ENCODE measurements at regions not wholly inside any gene's neighbourhood (a gene's known extent, or its start where the extent isn't known, plus 50 kb on each side); places are given as distances from the start of the nearest gene placed in this dataset.

- no peak overlapping the region for H3K27ac ChIP-seq (ENCODE audit: low read depth, low read length, poor library complexity, severe bottlenecking)
- peaks cover 28% of the 10 kb centered on the region for H3K4me1 ChIP-seq (ENCODE audit: insufficient read depth, low read length, poor library complexity, severe bottlenecking)
- intact Hi-C loops (cut with micrococcal nuclease; ENCODE audit: unreplicated experiment), result no loop called here
- CTCF ChIA-PET, result no interaction called here
- no peaks in the 10 kb centered on the region for H3K9me3 ChIP-seq (ENCODE audit: low read depth, low read length, poor library complexity, severe bottlenecking)
- no TSS peak for BruUV-seq (replicated peaks)
- H3K36me3 ChIP-seq (ENCODE audit: insufficient read depth, low read length, poor library complexity, severe bottlenecking), result no peaks in the 10 kb centered on the region
- H3K4me3 ChIP-seq (ENCODE audit: low read depth, low read length, poor library complexity, severe bottlenecking), result no peak overlapping the region
- peak; percentile 67 for DNase-seq (ENCODE audit: low spot score)
- no peak for TF ChIP-seq EZH2 (IDR thresholded peaks at IDR 0.05; ENCODE audit: borderline replicate concordance, low read depth, low read length, poor library complexity, severe bottlenecking)
- no peak; the same call in 1 of the 2 replicates for TF ChIP-seq CTCF (conservative IDR thresholded peaks at IDR 0.05; ENCODE audit: low read depth, low read length)
- POLR2A ChIA-PET (ENCODE audit: low non-redundant PET), result interaction anchor here (0.8 kb wide), 1 partner anchor 20 kb away, joined by 4 read pairs; no protein-coding TSS in a partner anchor
- no peaks in the 10 kb centered on the region for H3K27me3 ChIP-seq (replicated peaks; ENCODE audit: insufficient read depth, low read depth, low read length, poor library complexity)
These were observed 112.2 kb downstream of the TFAP2A start for GRCh38 chr6:10302566-10303235.

GRCh38 chr6:10300071-10300470 is 114.8 kb downstream of the TFAP2A start:
- POLR2A ChIA-PET (ENCODE audit: low non-redundant PET), result no interaction called here
- Histone ChIP-seq H3K27ac (ENCODE audit: low read depth, low read length, poor library complexity, severe bottlenecking) (no peak overlapping the region), H3K36me3 (ENCODE audit: insufficient read depth, low read length, poor library complexity, severe bottlenecking) (no peaks in the 10 kb centered on the region), H3K4me1 (ENCODE audit: insufficient read depth, low read length, poor library complexity, severe bottlenecking) (peaks cover 32% of the 10 kb centered on the region), H3K9me3 (ENCODE audit: low read depth, low read length, poor library complexity, severe bottlenecking) (no peaks in the 10 kb centered on the region), H3K27me3 (replicated peaks; ENCODE audit: insufficient read depth, low read depth, low read length, poor library complexity) (no peaks in the 10 kb centered on the region), H3K4me3 (ENCODE audit: low read depth, low read length, poor library complexity, severe bottlenecking) (no peak overlapping the region)
- intact Hi-C loops (cut with micrococcal nuclease; ENCODE audit: unreplicated experiment), result no loop called here
- no TSS peak for BruUV-seq (replicated peaks)
- CTCF ChIA-PET, result no interaction called here
- no peak for TF ChIP-seq EZH2 (IDR thresholded peaks at IDR 0.05; ENCODE audit: borderline replicate concordance, low read depth, low read length, poor library complexity, severe bottlenecking)
- no peak for TF ChIP-seq CTCF (conservative IDR thresholded peaks at IDR 0.05; ENCODE audit: low read depth, low read length)
- no peak for DNase-seq (ENCODE audit: low spot score)

- CTCF ChIA-PET, result no interaction called here
- no peaks in the 10 kb centered on the region for H3K36me3 ChIP-seq (ENCODE audit: insufficient read depth, low read length, poor library complexity, severe bottlenecking)
- intact Hi-C loops (cut with micrococcal nuclease; ENCODE audit: unreplicated experiment), result no loop called here
- H3K27me3 ChIP-seq (replicated peaks; ENCODE audit: insufficient read depth, low read depth, low read length, poor library complexity), result no peaks in the 10 kb centered on the region
- no TSS peak for BruUV-seq (replicated peaks)
- peak; percentile 56 for DNase-seq (ENCODE audit: low spot score)
- TF ChIP-seq CTCF (conservative IDR thresholded peaks at IDR 0.05; ENCODE audit: low read depth, low read length) (no peak), EZH2 (IDR thresholded peaks at IDR 0.05; ENCODE audit: borderline replicate concordance, low read depth, low read length, poor library complexity, severe bottlenecking) (no peak)
- no peak overlapping the region for H3K4me3 ChIP-seq (ENCODE audit: low read depth, low read length, poor library complexity, severe bottlenecking)
- no peaks in the 10 kb centered on the region for H3K9me3 ChIP-seq (ENCODE audit: low read depth, low read length, poor library complexity, severe bottlenecking)
- POLR2A ChIA-PET (ENCODE audit: low non-redundant PET), result no interaction called here
- peaks cover 20% of the 10 kb centered on the region for H3K4me1 ChIP-seq (ENCODE audit: insufficient read depth, low read length, poor library complexity, severe bottlenecking)
- H3K27ac ChIP-seq (ENCODE audit: low read depth, low read length, poor library complexity, severe bottlenecking), result no peak overlapping the region
These were observed 117.0 kb downstream of the TFAP2A start for GRCh38 chr6:10297832-10298231.

All from A673 (cell line).